PC-9 (cell line): ENCODE measurements at regions not wholly inside any gene's neighbourhood (a gene's known extent, or its start where the extent isn't known, plus 50 kb on each side); places are given as distances from the start of the nearest gene placed in this dataset.

Experiments
- EZH2 ChIP-seq: fragments of 200-600 bp; sonication (generic); IDR thresholded peaks from 2 replicates; pipeline ENCODE4 v1.8.0; 2017; ENCODE audit warnings: antibody characterized with exemption, low read depth
- TF ChIP-seq, protein P1 (sequence below): fragments of 200-600 bp; sonication (generic); conservative IDR thresholded peaks from 2 replicates; pipeline ENCODE4 v1.6.1; 2017; ENCODE audit warnings: mixed run types, antibody characterized with exemption, mild to moderate bottlenecking, moderate library complexity

DNA sequence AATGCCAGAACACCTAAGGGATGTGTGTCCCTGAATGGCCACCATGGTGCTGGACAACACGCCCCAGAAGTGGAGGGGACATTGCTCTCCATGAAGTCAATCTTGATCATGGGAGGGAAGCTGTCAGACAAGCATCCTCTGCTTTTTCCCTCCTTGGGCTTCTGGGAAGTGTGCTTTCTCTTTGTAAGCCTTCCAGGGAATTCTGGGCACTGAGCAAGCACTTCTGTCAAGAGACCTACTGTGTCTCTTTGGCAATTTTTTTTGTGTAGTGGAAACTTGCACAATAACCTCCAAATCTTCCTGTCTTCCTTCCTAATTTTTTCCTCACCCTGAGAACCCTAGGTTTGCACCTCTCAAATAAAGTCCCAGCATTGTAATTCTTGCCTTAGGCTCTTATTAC is 132.0 kb downstream of the SEC61B start:
- TF ChIP-seq, protein P1, sequence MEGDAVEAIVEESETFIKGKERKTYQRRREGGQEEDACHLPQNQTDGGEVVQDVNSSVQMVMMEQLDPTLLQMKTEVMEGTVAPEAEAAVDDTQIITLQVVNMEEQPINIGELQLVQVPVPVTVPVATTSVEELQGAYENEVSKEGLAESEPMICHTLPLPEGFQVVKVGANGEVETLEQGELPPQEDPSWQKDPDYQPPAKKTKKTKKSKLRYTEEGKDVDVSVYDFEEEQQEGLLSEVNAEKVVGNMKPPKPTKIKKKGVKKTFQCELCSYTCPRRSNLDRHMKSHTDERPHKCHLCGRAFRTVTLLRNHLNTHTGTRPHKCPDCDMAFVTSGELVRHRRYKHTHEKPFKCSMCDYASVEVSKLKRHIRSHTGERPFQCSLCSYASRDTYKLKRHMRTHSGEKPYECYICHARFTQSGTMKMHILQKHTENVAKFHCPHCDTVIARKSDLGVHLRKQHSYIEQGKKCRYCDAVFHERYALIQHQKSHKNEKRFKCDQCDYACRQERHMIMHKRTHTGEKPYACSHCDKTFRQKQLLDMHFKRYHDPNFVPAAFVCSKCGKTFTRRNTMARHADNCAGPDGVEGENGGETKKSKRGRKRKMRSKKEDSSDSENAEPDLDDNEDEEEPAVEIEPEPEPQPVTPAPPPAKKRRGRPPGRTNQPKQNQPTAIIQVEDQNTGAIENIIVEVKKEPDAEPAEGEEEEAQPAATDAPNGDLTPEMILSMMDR, result no peak
- TF ChIP-seq EZH2, result no peak
